Cerebellar cortex (tissue), 1 donor: ENCODE measurements at regions not wholly inside any gene's neighbourhood (a gene's known extent, or its start where the extent isn't known, plus 50 kb on each side); places are given as distances from the start of the nearest gene placed in this dataset.
"Not testable (repeated sequence)": the region's sequence is repeated elsewhere in the genome, so short reads cannot be mapped to it uniquely, and the experiment has no call there.

Experiments
- DNase-seq: peaks from one replicate; pipeline ENCODE4 v3.0.0-alpha.2; 2015; ENCODE audit warnings: low spot score

DNA sequence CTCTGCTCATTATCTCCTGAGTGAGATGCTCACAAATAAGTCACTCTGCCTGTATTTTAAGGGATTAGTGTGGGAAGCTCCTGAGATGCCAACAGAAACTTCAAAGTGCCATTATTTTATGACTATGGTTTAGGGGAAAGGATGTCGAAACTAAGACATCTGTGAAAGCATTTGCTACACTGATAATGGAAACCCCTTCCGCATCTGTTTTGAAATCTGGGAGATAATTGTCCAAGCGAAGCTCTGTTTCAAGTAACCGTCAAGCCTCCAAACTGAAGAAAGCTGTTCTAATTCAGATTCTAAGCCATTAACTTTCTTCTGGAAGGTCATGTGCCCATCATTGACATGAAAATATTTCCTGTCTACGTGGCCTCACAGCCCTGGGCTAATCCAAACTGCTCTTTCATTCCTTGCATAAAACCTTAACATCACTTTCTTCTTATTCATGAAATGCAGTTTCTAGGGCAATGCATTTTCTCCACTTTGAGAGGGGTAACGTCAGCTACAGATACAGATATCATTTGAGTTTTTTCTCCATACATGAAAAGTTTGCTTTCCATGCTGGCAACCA is 932.0 kb downstream of the C6orf118 start:
- DNase-seq, result no peak

DNA sequence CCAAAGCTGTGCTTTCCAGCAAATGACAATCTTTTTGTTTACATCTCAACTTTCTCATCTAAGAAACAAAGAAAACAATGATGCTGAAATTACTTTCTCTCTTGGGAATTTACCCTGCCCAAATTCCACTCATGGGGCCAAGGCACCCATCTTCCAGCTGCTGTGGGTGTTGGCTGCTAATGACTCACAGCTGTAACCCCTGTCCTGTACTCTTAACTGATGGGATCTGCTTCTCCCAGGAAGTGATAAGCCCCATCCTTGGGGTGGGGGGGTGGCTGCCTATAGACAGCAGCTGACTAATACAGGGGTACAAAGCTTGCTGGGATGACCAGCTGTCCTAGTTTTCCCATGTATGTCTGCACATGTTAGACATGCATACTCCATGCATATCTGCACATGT is 938.6 kb downstream of the C6orf118 start:
- DNase-seq, result no peak

DNA sequence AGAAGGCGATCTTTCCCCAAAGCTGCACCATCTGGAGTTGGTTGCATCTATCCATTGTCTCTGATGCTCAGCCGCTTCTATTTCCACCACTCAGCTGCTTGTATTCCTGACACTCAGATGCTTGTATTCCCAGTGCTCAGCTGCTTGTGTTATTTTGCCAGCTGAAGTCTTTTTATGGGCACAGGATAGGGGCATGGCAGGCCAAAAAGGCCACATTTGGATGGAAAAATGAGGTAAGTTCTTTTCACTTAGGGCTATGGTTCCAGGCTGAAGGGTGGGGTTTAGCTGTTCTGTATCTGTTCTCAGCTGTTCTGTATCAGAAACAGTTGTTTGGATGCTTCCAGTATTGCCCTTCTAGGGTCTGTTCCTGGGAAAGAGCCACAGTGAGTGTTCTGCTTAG is 944.9 kb downstream of the QKI start:
- DNase-seq, result no peak

DNA sequence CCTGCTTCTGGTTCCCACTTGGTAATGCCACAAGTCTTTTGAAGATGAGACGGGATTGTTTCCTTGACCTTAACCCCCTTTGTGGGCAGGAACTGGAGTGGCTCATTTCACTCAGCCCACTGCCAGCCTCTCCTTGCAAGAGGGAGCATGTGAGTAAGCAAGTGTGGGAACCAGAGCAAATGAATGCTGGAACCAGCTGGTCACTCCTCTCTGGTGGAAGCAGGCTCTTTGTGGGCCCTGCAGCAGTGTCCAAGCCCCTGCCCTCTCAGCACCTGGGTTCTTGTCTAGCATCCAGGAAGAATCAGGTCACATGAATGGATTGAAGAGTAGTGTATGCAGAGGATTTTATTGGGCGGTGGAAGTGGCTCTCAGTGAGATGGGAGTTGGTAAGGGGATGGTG is 944.5 kb downstream of the QKI start:
- DNase-seq, result no peak

DNA sequence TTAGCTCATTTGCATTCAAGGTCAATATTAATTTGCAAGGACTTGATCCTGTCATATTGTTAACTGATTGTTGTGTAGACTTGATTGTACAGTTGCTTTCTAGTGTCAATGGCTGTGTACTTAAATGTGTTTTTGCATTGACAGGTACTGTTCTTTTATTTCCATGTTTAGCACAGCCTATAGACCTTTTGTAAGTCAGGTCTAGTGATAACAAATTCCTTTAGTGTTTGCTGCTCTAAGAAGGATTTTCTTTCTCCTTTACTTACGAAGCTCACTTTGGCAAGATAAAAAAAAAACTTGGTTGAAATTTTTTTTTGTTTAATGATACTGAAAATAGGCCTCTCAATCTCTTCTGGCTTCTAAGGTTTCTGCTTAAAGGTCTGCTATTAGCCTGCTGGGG is 942.3 kb downstream of the QKI start:
- DNase-seq, result no peak

DNA sequence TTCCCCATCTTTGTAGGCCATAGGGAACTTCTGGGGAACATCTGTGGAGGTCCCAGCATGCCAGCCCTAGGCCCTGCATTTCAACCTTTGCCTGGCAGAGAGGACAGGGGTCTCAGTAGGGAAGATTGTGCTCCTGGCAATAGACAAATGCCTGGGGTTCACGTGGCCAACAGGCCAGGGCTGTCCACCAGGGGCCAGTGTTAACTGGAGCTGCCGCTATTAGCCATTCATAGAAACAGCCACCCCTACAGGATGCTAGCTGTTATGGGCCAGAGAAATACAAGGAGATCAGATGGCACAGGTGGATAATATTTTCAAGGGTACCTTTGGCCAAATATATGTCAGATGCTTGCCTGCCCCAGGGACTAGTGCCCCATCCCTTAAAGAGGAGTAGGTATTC is 932.9 kb downstream of the QKI start:
- DNase-seq, result no peak

DNA sequence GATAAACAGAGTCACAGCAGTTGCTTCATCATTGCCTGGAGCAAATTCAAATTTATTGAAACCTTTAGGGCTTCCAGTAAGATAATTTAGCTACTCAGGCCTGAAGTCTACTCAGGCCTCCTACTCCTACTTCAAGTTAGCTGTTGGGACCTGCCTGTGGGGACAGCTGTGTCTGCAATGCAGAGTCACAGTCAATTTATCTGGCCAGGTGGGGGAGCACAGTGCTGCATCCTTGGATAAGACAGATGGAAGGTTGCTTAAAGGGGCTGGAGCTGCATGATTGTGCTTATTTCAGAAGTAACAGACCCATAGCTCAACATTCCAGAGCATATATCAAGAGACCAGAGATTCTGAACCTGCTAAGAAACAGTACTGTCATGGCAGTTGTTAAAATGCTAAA is 932.1 kb downstream of the QKI start:
- DNase-seq, result no peak

DNA sequence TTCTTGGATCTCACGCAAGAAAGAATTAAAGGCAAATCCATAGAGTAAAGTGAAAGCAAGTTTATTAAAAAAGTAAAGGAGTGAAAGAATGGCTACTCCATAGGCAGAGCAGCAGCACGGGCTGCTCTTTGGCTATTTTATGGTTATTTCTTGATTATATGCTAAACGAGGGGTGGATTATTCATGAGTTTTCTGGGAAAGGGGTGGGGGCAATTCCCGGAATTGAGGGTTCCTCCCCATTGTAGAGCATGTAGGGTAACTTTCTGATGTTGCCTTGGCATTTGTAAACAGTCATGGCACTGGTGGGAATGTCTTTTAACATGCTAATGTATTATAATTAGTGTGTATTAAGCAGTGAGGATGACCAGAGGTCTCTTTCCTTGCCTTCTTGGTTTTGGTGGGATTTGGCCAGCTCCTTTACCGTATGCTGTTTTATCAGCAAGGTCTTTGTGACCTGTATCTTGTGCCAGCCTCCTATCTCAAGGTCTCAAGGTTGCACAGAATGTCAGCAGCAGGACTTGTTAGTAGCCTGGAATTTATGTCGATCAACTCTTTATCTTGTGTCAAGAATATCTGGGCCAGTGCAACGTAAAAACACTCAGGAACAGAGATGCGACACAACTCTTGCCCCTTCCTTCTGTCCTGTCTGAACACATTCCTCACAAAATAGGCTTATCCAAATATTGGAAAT is 931.4 kb downstream of the QKI start:
- DNase-seq, result no peak

DNA sequence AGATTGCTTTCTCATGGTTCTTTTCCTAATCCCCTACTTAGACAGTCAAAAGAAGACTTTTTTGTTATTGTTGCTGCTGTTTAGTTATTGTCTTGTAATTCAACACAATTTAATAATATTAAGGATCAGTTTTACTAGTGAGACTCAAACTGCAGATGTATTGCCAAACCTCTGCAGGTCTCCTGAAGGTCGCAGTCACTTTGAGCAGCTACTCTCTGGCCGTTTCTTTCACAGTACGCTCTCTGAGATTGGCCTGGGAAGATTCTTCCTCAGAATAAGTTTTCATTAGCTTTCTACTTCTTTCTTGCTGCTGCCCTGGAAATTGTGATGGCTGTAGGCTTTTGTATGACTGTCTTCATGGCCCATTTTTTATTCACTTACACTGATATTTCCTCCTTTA is 930.8 kb downstream of the QKI start:
- DNase-seq, result no peak

DNA sequence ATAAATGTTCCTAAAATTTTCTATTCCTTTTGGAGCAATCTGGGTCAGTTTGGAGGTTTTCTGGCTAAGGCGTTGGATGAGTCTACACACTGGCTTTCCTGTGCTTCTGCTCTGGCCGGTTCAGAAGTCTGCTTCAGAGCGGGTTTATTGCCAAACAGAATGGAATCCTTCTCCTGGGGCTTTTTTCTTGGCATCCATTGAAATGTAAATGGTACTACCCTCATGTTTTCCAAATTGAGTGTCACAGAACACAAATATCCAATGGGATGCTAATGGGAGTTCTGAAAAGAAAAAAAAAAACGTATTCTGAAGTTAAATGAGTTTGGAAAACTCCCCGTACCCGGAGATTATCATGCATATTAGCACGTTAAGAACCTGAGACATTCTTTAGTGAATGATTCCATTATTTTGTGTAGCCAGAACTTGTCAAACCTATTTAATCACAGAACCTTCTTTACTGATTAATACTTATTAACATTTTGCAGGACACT is 930.3 kb downstream of the QKI start:
- DNase-seq, result peak; percentile 16

DNA sequence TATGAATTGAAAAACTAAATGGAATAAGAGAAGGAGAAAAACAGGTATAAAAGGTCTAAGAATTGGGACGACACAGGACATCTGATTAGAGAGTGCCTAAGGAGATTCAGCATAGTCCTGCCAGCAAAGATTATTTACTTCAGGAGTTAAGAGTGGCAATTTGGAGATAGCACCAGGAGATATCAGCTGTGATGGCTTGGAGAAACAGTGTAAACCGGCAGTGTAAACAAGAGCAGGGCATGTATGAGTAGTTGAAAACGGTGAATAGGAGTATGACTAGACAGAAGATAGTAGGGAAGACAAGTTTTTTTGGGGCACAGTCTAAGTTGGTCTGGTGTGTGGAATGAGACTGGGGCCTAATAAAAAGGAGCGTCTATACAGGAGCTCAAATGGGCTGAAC is 924.9 kb downstream of the QKI start:
- DNase-seq, result not testable (repeated sequence)

DNA sequence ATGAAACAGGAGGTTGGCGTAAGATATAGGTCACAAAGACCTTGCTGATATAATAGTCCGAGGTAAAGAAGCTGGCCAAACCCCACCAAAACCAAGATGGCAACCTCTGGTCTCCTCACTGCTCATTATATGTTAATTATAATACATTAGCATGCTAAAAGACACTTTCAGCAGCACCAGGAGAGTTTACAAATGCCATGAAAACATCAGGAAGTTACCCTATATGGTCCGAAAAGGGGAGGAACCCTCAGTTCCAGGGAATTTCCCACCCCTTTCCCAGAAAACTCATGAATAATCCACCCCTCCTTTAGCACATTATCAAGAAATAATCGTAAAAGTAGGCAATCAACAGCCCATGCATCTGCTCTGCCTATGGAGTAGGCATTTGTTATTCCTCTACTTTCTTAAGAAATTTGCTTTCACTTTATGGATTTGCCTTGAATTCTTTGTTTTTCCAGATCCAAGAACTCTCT is 923.4 kb downstream of the QKI start:
- DNase-seq, result no peak

DNA sequence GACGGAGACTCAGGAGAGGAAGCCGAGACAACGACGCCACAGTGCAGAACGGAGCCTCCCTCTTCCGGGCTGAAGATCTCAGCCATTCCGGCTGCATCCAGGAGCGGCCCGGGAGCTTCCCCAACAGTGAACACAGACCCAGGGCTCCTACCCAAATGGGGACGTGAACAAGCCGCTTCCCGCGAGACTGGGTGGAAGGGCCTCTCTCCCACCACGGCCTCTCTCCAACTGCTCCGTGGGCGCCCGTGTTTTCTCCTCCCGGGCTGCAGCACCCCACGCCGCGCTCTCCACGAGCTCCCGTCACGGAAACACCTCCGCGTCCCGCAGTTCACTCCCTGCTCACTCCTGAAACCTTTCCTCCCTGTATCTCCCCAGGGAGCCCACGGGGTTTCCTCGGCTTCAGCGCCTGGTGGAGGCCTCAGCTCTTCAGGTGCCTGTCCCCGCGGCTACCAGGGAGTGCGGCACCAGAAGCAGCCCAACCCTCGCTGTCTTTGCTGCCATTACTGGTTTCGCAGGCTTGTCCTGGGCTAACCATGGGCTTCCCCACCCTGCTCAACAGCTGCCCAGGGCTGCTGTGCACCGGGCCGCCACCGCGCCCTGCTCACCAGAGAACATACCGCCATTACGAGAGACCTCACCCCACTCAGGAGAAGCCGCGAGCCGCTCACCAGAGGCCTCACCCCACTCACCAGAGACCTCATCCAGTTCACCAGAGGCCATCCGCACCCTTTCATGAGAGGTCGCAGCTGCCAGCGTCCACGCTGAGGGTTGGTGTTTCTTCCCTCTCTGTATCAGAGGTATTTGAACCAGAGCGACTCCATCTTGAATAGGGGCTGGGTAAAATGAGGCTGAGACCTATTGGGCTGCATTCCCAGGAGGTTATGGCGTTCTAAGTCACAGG is 922.8 kb downstream of the QKI start:
- DNase-seq, result no peak

DNA sequence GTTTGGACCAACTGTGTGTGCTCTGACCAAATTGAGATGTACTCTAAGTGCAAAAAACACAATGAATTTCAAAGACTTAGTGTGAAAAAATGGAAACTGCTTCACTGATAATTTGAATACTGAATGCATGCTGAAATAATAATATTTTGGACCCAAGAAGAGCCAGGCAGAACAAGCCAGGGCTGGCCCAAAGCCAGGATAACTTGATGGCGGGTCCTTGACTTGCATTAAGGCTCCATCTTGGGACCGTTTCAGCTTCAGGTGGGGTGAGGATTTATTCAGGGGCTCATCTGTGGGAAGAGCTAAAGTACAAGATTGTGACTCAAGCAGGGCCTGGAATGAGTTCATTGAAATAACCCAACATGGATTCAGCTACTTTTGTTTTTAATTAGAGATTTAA is 921.9 kb downstream of the QKI start:
- no peak for DNase-seq

DNA sequence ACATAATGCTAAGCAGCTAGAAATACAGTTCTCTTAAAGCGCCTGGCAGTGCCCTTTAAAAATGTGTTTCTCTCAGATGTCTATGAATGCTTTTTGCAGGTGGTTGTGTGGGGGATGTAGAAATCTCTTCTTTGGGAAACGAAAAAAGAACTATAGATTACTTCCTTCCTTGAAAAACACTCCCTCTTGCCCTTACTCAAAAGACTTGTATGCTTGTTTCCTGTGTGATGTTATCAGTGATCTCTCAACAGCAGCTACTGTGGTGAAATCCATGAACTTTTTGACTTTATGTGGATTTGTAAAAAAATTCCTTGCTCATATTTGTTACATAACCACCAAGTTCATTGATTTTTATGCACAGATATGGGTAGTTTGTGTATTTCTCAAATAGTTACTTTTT is 916.5 kb downstream of the QKI start:
- no peak for DNase-seq

DNA sequence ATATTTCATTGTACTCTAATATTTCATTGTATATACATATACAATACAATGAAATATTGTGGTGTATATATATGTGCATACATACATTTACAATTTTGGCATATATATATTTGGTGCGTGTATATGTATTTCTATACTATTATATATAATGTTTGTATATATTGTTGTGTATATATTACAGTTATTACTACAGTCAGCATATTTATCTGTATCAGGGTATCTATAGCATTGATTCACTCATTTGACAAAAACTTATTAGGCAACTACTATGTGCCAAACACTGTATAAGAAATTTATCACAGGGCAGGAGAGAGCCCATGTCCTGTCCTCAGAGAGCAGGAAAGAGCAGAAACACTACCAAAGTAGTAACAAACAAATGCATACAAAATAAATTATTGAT is 910.6 kb downstream of the QKI start:
- no peak for DNase-seq

DNA sequence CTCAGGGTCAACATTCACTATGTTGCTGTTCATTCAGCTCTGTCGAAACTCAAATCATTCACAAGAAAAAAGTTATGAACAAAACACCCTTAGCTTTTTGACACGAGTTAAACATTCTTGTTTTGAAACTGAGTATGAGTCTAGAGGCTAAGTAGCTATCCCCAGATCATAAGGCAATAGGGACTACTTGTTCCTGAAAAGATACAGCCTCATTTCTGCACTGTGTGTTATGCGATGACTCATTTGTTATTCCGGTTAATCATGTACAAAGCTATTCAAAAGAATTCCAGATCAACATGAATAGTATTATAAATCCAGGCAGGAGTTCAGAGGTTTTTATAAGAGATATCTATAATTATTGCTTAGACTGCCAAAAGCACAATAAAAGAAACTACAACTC is 908.0 kb downstream of the QKI start:
- no peak for DNase-seq

DNA sequence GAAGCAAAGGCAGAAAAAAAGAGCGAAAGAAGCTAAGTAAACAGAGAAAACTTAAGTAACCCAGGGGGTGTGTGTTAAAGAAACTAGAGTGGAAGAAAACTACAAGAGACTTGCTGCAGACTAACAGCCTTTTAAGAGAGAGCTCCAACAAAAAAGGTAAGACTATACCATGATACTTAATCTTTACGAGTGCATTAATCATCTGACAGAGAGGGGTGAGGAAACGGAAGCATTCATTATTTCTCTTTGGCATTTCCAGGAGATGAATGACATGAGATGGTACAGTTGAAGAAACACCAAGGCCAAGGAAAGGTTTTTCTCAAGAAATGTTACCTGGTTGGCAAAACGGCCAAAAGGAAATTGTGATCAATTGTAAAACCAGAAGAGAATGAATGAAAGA is 906.8 kb downstream of the QKI start:
- DNase-seq, result no peak

DNA sequence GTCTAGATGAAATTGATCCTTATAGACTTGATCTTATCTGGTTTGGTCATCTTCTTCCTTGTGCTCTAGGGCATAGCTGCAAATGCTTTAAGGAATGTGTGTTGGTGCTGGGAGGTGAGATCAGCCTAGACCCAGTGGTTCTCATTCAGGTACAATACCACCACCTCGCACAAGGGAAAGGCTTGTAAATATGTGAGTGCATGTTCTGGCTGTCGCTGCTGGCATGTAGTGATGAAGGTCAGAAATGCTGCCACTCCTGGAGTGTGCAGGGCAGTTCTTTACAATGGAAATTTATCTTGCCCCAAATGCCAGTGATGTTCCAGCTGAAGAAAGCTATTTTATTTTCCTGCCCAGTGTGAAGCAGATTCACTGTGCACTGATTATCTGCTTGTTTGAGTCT is 900.9 kb downstream of the QKI start:
- DNase-seq, result no peak

DNA sequence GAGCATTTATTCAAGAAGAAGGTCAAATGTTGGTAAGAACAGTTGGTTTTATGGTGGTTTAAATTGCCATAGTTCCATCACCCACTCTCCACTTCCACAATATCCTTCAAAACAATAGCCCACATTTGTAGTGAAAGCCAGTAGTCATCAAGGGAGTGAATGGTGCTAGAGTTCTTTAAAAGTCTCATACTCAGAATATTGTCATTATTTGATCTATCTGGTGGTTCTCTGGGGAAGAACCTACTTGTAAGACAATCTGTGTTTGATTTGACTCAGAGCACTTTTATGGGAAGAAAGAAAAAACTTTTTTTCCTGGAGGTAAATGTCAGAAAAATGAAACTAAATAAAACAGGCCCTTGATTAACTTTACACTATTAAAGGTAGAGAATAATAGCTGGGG is 893.8 kb downstream of the QKI start:
- DNase-seq, result no peak

DNA sequence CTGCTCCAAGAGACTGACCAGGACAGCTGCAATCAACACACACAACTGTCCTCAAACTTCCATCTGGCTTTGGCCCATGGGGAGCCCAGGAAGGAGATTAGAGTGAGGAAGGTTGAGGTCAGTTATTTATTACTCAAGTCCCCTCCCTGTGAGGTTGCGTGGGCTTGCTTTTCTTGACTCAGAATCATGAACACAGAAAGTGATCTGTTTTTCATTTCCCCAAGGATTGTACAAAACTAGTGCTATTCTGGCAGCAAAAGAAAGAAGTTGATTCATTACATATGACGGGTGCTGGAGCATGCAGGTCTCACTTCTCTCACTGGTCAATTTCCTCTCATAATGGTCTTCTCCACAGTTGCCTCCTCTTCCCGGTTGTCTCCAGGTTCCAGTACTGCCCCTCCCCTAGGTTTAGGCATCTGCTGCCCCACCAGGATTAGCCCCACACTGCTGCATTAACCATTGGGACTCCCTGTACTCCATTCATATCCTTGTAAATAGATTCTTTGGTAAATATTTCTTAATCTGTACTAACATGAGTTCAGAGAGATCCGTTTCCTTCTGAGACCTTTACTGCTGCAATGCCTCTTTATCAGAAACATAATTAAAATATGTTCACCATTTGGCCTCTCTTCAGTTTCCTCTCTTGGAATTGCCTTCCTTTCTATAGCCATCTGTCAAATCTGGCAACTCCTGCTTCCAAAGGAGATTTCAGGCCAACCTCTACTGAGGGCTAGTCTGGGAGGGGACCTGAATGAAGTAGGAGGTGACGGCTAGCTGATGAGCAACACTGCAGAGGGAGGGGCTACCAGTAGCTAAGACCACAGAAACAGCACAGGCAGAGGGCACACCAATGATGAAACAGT is 888.8 kb downstream of the QKI start:
- DNase-seq, result peak; percentile 90

DNA sequence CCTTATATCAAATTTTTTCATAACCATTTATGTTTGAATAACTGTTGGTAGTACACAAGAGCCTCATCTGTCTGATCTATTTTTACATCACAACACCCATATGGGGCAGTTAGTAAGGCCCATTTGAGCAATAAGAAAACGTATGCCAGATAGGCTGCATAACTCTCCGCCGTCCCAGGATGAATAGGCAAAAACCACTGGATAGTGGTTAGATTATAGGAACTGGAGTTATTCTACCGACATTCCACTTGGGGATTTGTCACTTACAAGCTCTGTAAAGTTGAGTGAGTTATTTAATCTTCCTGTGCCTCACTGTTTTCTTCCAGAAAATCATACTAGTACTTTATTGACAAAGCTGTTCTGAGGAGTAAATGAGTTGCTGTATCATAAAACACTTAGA is 881.9 kb downstream of the QKI start:
- DNase-seq, result no peak
